ENCODE measurements at regions not wholly inside any gene's neighbourhood (a gene's known extent, or its start where the extent isn't known, plus 50 kb on each side); places are given as distances from the start of the nearest gene placed in this dataset.

- H3K27me3 ChIP-seq (ENCODE audit: control insufficient read depth, insufficient read depth, low read length) = no peaks in the 10 kb centered on the region
- H3K36me3 ChIP-seq (ENCODE audit: control insufficient read depth, insufficient read depth, low read length) = no peaks in the 10 kb centered on the region
- no peak overlapping the region for H3K14ac ChIP-seq (replicated peaks; ENCODE audit: low read depth, low read length)
- H3K23ac ChIP-seq (ENCODE audit: low read depth, low read length) = no peak overlapping the region
- no peak overlapping the region; the same call in 1 of the 2 replicates for H4K5ac ChIP-seq (ENCODE audit: low read depth, low read length)
- intact Hi-C loops (cut with micrococcal nuclease) (no loop called here), in situ Hi-C loops (cut with MboI; ENCODE audit: low sequenced_read_pairs) (no loop called here), dilution Hi-C loops (cut with HindIII; ENCODE audit: low sequenced_read_pairs, unreplicated experiment) (no loop called here)
- no peaks in the 10 kb centered on the region for H3K79me1 ChIP-seq (ENCODE audit: low read depth in 1 of 2, low read length in 2 of 2)
- H2BK120ac ChIP-seq (ENCODE audit: low read depth, low read length) = no peak overlapping the region
- POLR2A ChIA-PET (ENCODE audit: unreplicated experiment) = no interaction called here
- H3K56ac ChIP-seq (ENCODE audit: extremely low read depth, insufficient read depth, low read length) = no peak overlapping the region
- H2BK15ac ChIP-seq (ENCODE audit: low read depth, low read length) = no peak overlapping the region
- no peaks in the 10 kb centered on the region for H3K9me1 ChIP-seq (ENCODE audit: insufficient read depth, low read length)
- no peak overlapping the region for H3K27ac ChIP-seq (ENCODE audit: insufficient read depth, low read length)
- BruUV-seq (replicated peaks) = no TSS peak
- no peak overlapping the region for H3K4ac ChIP-seq (ENCODE audit: low read depth, low read length)
- no peak overlapping the region for H2AK5ac ChIP-seq (ENCODE audit: low read depth, low read length)
- no peak overlapping the region for H2AK9ac ChIP-seq (replicated peaks; ENCODE audit: low read depth, low read length, poor library complexity)
- H3K4me3 ChIP-seq (ENCODE audit: insufficient read depth, low read depth, low read length) = no peak overlapping the region
- H3K4me1 ChIP-seq (ENCODE audit: control insufficient read depth, insufficient read depth, low read length) = peaks cover 12% of the 10 kb centered on the region
- no peaks in the 10 kb centered on the region for H3K9me3 ChIP-seq (ENCODE audit: control insufficient read depth, insufficient read depth, low read length)
- H2AFZ ChIP-seq (replicated peaks; ENCODE audit: low read length, poor library complexity) = no peak overlapping the region
- no peak overlapping the region for H2BK20ac ChIP-seq (ENCODE audit: low read depth, low read length)
- CTCF ChIA-PET = no interaction called here
- H4K91ac ChIP-seq (ENCODE audit: insufficient read depth, low read depth, low read length) = no peak overlapping the region
- WGBS, 2 experiments (ENCODE audit: extremely low coverage in 2 of 2, insufficient read length in 1 of 2) = no CpG with 5 or more reads among the region's 5 CpGs
- H3K18ac ChIP-seq (ENCODE audit: low read depth, low read length) = no peak overlapping the region
- no peak overlapping the region for H4K8ac ChIP-seq (ENCODE audit: low read depth in 2 of 2, low read length in 2 of 2)
- H3K9ac ChIP-seq (ENCODE audit: low read depth, low read length) = no peak overlapping the region
- TF ChIP-seq MAFK (IDR thresholded peaks at IDR 0.05; ENCODE audit: low read depth, low read length) = no peak
- TF ChIP-seq MAZ (IDR thresholded peaks at IDR 0.05; ENCODE audit: borderline replicate concordance, low read depth, low read length) = no peak
- no peak for TF ChIP-seq CEBPB (IDR thresholded peaks at IDR 0.05; ENCODE audit: low read depth, low read length)
- no peak for TF ChIP-seq BHLHE40 (IDR thresholded peaks at IDR 0.05; ENCODE audit: low read depth, low read length)
- TF ChIP-seq, protein P1, sequence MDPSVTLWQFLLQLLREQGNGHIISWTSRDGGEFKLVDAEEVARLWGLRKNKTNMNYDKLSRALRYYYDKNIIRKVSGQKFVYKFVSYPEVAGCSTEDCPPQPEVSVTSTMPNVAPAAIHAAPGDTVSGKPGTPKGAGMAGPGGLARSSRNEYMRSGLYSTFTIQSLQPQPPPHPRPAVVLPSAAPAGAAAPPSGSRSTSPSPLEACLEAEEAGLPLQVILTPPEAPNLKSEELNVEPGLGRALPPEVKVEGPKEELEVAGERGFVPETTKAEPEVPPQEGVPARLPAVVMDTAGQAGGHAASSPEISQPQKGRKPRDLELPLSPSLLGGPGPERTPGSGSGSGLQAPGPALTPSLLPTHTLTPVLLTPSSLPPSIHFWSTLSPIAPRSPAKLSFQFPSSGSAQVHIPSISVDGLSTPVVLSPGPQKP (IDR thresholded peaks at IDR 0.05; ENCODE audit: borderline replicate concordance, low read depth, low read length) = no peak
- no peak for TF ChIP-seq MXI1 (IDR thresholded peaks at IDR 0.05; ENCODE audit: borderline replicate concordance, low read depth, low read length)
- TF ChIP-seq RCOR1 (IDR thresholded peaks at IDR 0.05; ENCODE audit: insufficient replicate concordance, low read length) = no peak
- no peak for TF ChIP-seq CHD1 (IDR thresholded peaks at IDR 0.05; ENCODE audit: low read depth, low read length)
- TF ChIP-seq USF2 (IDR thresholded peaks at IDR 0.05; ENCODE audit: low read depth, low read length) = no peak
- TF ChIP-seq FOS (IDR thresholded peaks at IDR 0.05; ENCODE audit: low read depth, low read length) = no peak
- no peak for TF ChIP-seq SMC3 (IDR thresholded peaks at IDR 0.05; ENCODE audit: low read depth, low read length)
- no peak for TF ChIP-seq RFX5 (IDR thresholded peaks at IDR 0.05; ENCODE audit: low read depth, low read length)
- no peak for TF ChIP-seq RAD21 (IDR thresholded peaks at IDR 0.05; ENCODE audit: low read length)
- TF ChIP-seq NFE2L2 (IDR thresholded peaks at IDR 0.05; ENCODE audit: low read depth, low read length) = no peak
- no peak for ATAC-seq (ENCODE audit: low read depth)
- DNase-seq = no peak
- H3K4me2 ChIP-seq (ENCODE audit: low read depth, low read length) = no peak overlapping the region
- no peaks in the 10 kb centered on the region for H4K20me1 ChIP-seq (ENCODE audit: insufficient read depth, low read length)
- no peak overlapping the region for H2BK5ac ChIP-seq (ENCODE audit: low read depth, low read length, poor library complexity, severe bottlenecking)
Observed at GRCh38 chr2:38181806-38182491, 106.0 kb upstream of the CYP1B1 start.
